Skin epidermis (tissue), 12 donors: ENCODE measurements at regions not wholly inside any gene's neighbourhood (a gene's known extent, or its start where the extent isn't known, plus 50 kb on each side); places are given as distances from the start of the nearest gene placed in this dataset.
"Not testable (repeated sequence)": the region's sequence is repeated elsewhere in the genome, so short reads cannot be mapped to it uniquely, and the experiment has no call there.

Experiments
- H3K27ac ChIP-seq, 21 experiments: fragments of 200-600 bp; sonication (generic) in 11 of 21; one replicate each; pipeline ENCODE4 v1.5.0; 2020; ENCODE audit warnings: mild to moderate bottlenecking in 3 of 21, inconsistent platforms in 2 of 21, moderate library complexity in 2 of 21
- H3K4me3 ChIP-seq, 7 experiments: fragments of 200-600 bp; sonication (generic) in 2 of 7; one replicate each; pipeline ENCODE4 v1.5.0; 2020; ENCODE audit warnings: inconsistent platforms in 2 of 7, mild to moderate bottlenecking in 2 of 7, moderate library complexity in 1 of 7

- Histone ChIP-seq H3K27ac (no peak overlapping the region), H3K4me3 (no peak overlapping the region)
Measured at GRCh38 chr13:56586976-56587375, 553.7 kb upstream of the PRR20A start.

GRCh38 chr13:56615572-56615971 lies 525.1 kb upstream of the PRR20A start:
- Histone ChIP-seq H3K27ac (no peak overlapping the region), H3K4me3 (no peak overlapping the region)

GRCh38 chr13:56622840-56623239 lies 517.9 kb upstream of the PRR20A start:
- H3K4me3 ChIP-seq, result no peak overlapping the region
- H3K27ac ChIP-seq, result no peak overlapping the region

- not testable (repeated sequence) for H3K4me3 ChIP-seq, H3K27ac ChIP-seq
Measured at GRCh38 chr13:56628886-56629285, 511.8 kb upstream of the PRR20A start.

- H3K4me3 ChIP-seq, H3K27ac ChIP-seq: not testable (repeated sequence)
Measured at GRCh38 chr13:56631060-56631459, 509.7 kb upstream of the PRR20A start.

GRCh38 chr13:56653043-56653442 lies 487.7 kb upstream of the PRR20A start:
- no peak overlapping the region for H3K27ac ChIP-seq

GRCh38 chr13:56659041-56659471 lies 481.7 kb upstream of the PRR20A start:
- no peak overlapping the region for H3K4me3 ChIP-seq
- H3K27ac ChIP-seq, result no peak overlapping the region

More at GRCh38 chr13:56653043-56653442, 487.7 kb upstream of the PRR20A start:
- no peak overlapping the region for H3K4me3 ChIP-seq

GRCh38 chr13:56670563-56670962 lies 470.2 kb upstream of the PRR20A start:
- no peak overlapping the region for H3K27ac ChIP-seq
- no peak overlapping the region for H3K4me3 ChIP-seq

GRCh38 chr13:56681404-56681803 lies 459.3 kb upstream of the PRR20A start:
- no peak overlapping the region for H3K27ac ChIP-seq
- H3K4me3 ChIP-seq, result no peak overlapping the region

- Histone ChIP-seq H3K4me3 (no peak overlapping the region), H3K27ac (no peak overlapping the region)
Measured at GRCh38 chr13:56687131-56687530, 453.6 kb upstream of the PRR20A start.

GRCh38 chr13:56697011-56697410 lies 443.7 kb upstream of the PRR20A start:
- Histone ChIP-seq H3K27ac (no peak overlapping the region), H3K4me3 (no peak overlapping the region)

GRCh38 chr13:56700324-56700723 lies 440.4 kb upstream of the PRR20A start:
- Histone ChIP-seq H3K4me3 (no peak overlapping the region), H3K27ac (no peak overlapping the region)

GRCh38 chr13:56706485-56706884 lies 434.2 kb upstream of the PRR20A start:
- Histone ChIP-seq H3K4me3 (no peak overlapping the region), H3K27ac (no peak overlapping the region)

GRCh38 chr13:56713656-56714055 lies 427.1 kb upstream of the PRR20A start:
- Histone ChIP-seq H3K4me3 (no peak overlapping the region), H3K27ac (no peak overlapping the region)

- H3K4me3 ChIP-seq, result no peak overlapping the region
Measured at GRCh38 chr13:56718791-56719190, 421.9 kb upstream of the PRR20A start.

GRCh38 chr13:56720841-56721240 lies 419.9 kb upstream of the PRR20A start:
- Histone ChIP-seq H3K4me3 (no peak overlapping the region), H3K27ac (no peak overlapping the region)

More at GRCh38 chr13:56718791-56719190, 421.9 kb upstream of the PRR20A start:
- H3K27ac ChIP-seq, result no peak overlapping the region

- H3K27ac ChIP-seq, result no peak overlapping the region
- H3K4me3 ChIP-seq, result no peak overlapping the region
Measured at GRCh38 chr13:56735537-56735942, 405.2 kb upstream of the PRR20A start.

- H3K27ac ChIP-seq, result no peak overlapping the region
- H3K4me3 ChIP-seq, result no peak overlapping the region
Measured at GRCh38 chr13:56736966-56737365, 403.8 kb upstream of the PRR20A start.

GRCh38 chr13:56752636-56753035 lies 388.1 kb upstream of the PRR20A start:
- H3K4me3 ChIP-seq, result no peak overlapping the region
- no peak overlapping the region for H3K27ac ChIP-seq

GRCh38 chr13:56755181-56755935 lies 385.4 kb upstream of the PRR20A start:
- no peak overlapping the region for H3K4me3 ChIP-seq
- no peak overlapping the region for H3K27ac ChIP-seq

- not testable (repeated sequence) for H3K4me3 ChIP-seq, H3K27ac ChIP-seq
Measured at GRCh38 chr13:56763333-56763732, 377.4 kb upstream of the PRR20A start.

- H3K27ac ChIP-seq, result no peak overlapping the region
- no peak overlapping the region for H3K4me3 ChIP-seq
Measured at GRCh38 chr13:56773148-56773547, 367.6 kb upstream of the PRR20A start.
